ENCODE measurements at regions not wholly inside any gene's neighbourhood (a gene's known extent, or its start where the extent isn't known, plus 50 kb on each side); places are given as distances from the start of the nearest gene placed in this dataset.
"Not testable (repeated sequence)": the region's sequence is repeated elsewhere in the genome, so short reads cannot be mapped to it uniquely, and the experiment has no call there.

- no peak for TF ChIP-seq ZNF281 (CRISPR knock-in tag; IDR thresholded peaks at IDR 0.05)
Observed at GRCh38 chr6:25138934-25139415, 140.2 kb upstream of the CARMIL1 start (continued).

GRCh38 chr6:25139608-25140007 is 139.6 kb upstream of the CARMIL1 start:
- ATAC-seq; H3K4me3 Mint-ChIP-seq; CTCF ChIA-PET; H3K4me1 Mint-ChIP-seq; H3K27ac Mint-ChIP-seq; H3K27me3 Mint-ChIP-seq (ENCODE audit: low read depth); DNase-seq (ENCODE audit: low spot score); POLR2A ChIA-PET: not testable (repeated sequence)
- peaks cover 28% of the 10 kb centered on the region for H3K9me3 Mint-ChIP-seq
- peaks cover 14% of the 10 kb centered on the region for H3K36me3 Mint-ChIP-seq

- POLR2A ChIA-PET = no interaction called here
Observed at GRCh38 chr6:25142506-25142905, 136.7 kb upstream of the CARMIL1 start.

More at GRCh38 chr6:25142506-25142905, 136.7 kb upstream of the CARMIL1 start:
- no peaks in the 10 kb centered on the region for H3K27me3 Mint-ChIP-seq (ENCODE audit: low read depth)
- no peak for DNase-seq (ENCODE audit: low spot score)
- CTCF ChIA-PET = no interaction called here
- peaks cover 3% of the 10 kb centered on the region; the same call in 1 of the 2 replicates for H3K9me3 Mint-ChIP-seq
- H3K36me3 Mint-ChIP-seq = no peaks in the 10 kb centered on the region
- ATAC-seq = no peak
- H3K4me1 Mint-ChIP-seq = no peaks in the 10 kb centered on the region
- no peak overlapping the region for H3K27ac Mint-ChIP-seq
- H3K4me3 Mint-ChIP-seq = no peak overlapping the region
- TF ChIP-seq ERG (CRISPR knock-in tag; IDR thresholded peaks at IDR 0.05) = no peak
- no peak for TF ChIP-seq HMGA2 (CRISPR knock-in tag; IDR thresholded peaks at IDR 0.05)
- TF ChIP-seq AFF4 (CRISPR knock-in tag; IDR thresholded peaks at IDR 0.05; ENCODE audit: borderline replicate concordance) = no peak
- TF ChIP-seq ZBTB43 (CRISPR knock-in tag; IDR thresholded peaks at IDR 0.05) = no peak
- no peak for TF ChIP-seq ETV6 (CRISPR knock-in tag; IDR thresholded peaks at IDR 0.05)

Data from WTC11 (cell line).